ENCODE measurements at regions not wholly inside any gene's neighbourhood (a gene's known extent, or its start where the extent isn't known, plus 50 kb on each side); places are given as distances from the start of the nearest gene placed in this dataset.

DNA sequence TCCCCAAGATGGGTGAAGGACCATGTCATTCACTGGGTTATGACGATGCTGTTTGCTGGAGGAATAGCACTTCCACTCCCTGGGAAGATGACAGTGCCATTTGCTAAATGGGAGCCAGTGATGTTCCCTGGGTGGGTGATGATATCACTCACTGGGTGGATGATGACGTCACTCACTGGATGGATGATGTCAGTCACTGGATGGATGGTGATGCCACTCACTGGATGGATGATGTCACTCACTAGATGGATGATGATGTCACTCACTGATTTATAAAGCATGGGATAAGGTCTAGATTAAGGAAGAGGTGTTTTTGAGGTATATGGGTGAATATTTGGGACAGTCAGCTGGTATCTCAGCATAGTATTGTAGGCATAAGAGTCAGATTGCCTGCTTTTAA is 457.2 kb downstream of the AJAP1 start:
- TF ChIP-seq, protein P1, sequence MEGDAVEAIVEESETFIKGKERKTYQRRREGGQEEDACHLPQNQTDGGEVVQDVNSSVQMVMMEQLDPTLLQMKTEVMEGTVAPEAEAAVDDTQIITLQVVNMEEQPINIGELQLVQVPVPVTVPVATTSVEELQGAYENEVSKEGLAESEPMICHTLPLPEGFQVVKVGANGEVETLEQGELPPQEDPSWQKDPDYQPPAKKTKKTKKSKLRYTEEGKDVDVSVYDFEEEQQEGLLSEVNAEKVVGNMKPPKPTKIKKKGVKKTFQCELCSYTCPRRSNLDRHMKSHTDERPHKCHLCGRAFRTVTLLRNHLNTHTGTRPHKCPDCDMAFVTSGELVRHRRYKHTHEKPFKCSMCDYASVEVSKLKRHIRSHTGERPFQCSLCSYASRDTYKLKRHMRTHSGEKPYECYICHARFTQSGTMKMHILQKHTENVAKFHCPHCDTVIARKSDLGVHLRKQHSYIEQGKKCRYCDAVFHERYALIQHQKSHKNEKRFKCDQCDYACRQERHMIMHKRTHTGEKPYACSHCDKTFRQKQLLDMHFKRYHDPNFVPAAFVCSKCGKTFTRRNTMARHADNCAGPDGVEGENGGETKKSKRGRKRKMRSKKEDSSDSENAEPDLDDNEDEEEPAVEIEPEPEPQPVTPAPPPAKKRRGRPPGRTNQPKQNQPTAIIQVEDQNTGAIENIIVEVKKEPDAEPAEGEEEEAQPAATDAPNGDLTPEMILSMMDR (IDR thresholded peaks at IDR 0.05), result no peak
- no peak for TF ChIP-seq POLR2A (IDR thresholded peaks at IDR 0.05)
